HFFc6 (cell line): ENCODE measurements at regions not wholly inside any gene's neighbourhood (a gene's known extent, or its start where the extent isn't known, plus 50 kb on each side); places are given as distances from the start of the nearest gene placed in this dataset.

Experiments used
- DNase-seq: peaks from one replicate; pipeline ENCODE4 v3.0.0-alpha.2; 2018
- H3K27ac Mint-ChIP-seq: 2 replicates; pipeline ENCODE4 v1.8.0; 2020; ENCODE audit warnings: mild to moderate bottlenecking, mixed read lengths
- H3K27me3 Mint-ChIP-seq: 2 replicates; pipeline ENCODE4 v1.8.0; 2021; ENCODE audit warnings: mild to moderate bottlenecking, moderate library complexity, mixed read lengths; ENCODE audit not compliant: insufficient read depth
- H3K36me3 Mint-ChIP-seq: 2 replicates; pipeline ENCODE4 v1.8.0; 2021; ENCODE audit warnings: low read depth, mixed read lengths
- H3K4me1 Mint-ChIP-seq: 2 replicates; pipeline ENCODE4 v1.8.0; 2020; ENCODE audit warnings: low read depth, mixed read lengths
- H3K4me3 Mint-ChIP-seq: 2 replicates; pipeline ENCODE4 v1.8.0; 2020; ENCODE audit warnings: mild to moderate bottlenecking, moderate library complexity, mixed read lengths
- H3K9me3 Mint-ChIP-seq: 2 replicates; pipeline ENCODE4 v1.8.0; 2020; ENCODE audit warnings: mild to moderate bottlenecking, mixed read lengths
- TF ChIP-seq, protein P1 (sequence below): fragments of 200-600 bp; sonication (generic); IDR thresholded peaks from 2 replicates; pipeline ENCODE4 v1.5.0; 2021; ENCODE audit warnings: antibody characterized with exemption, mild to moderate bottlenecking

DNA sequence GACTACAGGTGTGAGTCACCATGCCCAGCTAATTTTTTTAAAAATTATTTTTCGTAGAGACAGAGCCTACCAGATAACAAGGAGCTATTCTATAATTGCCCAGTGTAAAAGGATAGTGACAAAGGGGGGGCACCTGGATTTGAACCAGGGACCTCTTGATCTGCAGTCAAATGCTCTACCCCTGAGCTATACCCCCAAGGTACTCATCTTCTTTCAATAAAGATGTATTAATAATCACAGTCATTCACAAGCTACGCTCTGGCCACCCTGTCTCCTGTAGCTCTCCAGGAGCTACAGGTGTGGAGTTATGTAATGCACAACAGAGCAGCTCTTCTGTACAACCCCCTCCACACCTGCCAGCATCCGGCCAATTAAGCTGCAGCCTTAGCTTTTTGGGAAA lies 83.5 kb downstream of the ZNF777 start:
- no peak for DNase-seq
- peaks cover under 1% of the 10 kb centered on the region; the same call in 1 of the 2 replicates for H3K27me3 Mint-ChIP-seq
- no peak overlapping the region for H3K27ac Mint-ChIP-seq
- no peak overlapping the region for H3K4me3 Mint-ChIP-seq
- no peaks in the 10 kb centered on the region for H3K4me1 Mint-ChIP-seq
- H3K9me3 Mint-ChIP-seq = peaks cover 10% of the 10 kb centered on the region; the same call in 1 of the 2 replicates
- TF ChIP-seq, protein P1, sequence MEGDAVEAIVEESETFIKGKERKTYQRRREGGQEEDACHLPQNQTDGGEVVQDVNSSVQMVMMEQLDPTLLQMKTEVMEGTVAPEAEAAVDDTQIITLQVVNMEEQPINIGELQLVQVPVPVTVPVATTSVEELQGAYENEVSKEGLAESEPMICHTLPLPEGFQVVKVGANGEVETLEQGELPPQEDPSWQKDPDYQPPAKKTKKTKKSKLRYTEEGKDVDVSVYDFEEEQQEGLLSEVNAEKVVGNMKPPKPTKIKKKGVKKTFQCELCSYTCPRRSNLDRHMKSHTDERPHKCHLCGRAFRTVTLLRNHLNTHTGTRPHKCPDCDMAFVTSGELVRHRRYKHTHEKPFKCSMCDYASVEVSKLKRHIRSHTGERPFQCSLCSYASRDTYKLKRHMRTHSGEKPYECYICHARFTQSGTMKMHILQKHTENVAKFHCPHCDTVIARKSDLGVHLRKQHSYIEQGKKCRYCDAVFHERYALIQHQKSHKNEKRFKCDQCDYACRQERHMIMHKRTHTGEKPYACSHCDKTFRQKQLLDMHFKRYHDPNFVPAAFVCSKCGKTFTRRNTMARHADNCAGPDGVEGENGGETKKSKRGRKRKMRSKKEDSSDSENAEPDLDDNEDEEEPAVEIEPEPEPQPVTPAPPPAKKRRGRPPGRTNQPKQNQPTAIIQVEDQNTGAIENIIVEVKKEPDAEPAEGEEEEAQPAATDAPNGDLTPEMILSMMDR = no peak
- no peaks in the 10 kb centered on the region for H3K36me3 Mint-ChIP-seq

DNA sequence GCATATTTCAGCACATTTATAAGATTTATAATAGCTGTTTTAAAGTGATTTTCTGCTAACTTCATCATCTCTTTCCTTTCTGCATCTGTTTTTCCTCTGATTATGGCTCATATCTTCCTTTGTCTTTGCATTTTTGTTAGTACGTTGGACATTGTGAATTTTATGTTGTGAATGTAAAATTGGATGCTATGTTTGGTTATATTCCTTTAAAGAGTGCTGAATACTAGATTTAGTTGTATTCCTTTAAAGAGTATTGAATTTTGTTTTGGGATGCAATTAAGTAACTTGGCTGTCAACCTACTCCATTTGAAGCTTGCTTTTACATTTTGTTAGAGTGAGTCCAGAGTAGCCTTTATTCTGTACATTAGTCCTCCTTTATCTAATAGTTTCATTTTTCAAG lies 81.2 kb downstream of the ZNF777 start:
- H3K27ac Mint-ChIP-seq = no peak overlapping the region
- TF ChIP-seq, protein P1 = no peak
- DNase-seq = no peak
- no peaks in the 10 kb centered on the region for H3K4me1 Mint-ChIP-seq
- no peaks in the 10 kb centered on the region for H3K36me3 Mint-ChIP-seq
- peaks cover 10% of the 10 kb centered on the region; the same call in 1 of the 2 replicates for H3K9me3 Mint-ChIP-seq
- no peak overlapping the region for H3K4me3 Mint-ChIP-seq
- H3K27me3 Mint-ChIP-seq = peaks cover 5% of the 10 kb centered on the region; the same call in 1 of the 2 replicates

DNA sequence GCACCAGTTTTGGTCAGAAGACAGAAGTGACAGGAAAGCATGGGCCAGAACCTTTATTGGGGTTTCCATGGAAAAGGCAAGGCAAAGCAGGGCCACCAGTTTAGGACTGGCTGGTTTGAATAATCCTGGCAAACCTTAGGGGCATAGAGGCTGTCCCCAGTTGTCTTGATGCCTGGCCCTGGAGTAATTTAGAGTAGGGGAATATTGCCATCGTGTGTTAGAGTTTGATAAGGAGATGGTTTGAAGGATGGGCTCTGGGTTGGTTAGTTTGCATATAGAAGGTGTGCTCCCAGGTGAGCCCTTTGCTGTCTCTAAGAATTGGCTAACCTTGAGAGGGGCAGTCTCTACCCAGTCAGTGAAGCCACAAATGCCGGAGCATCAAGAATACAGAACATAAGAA lies 79.6 kb downstream of the ZNF777 start:
- H3K9me3 Mint-ChIP-seq = peaks cover 10% of the 10 kb centered on the region; the same call in 1 of the 2 replicates
- no peak for DNase-seq
- H3K27ac Mint-ChIP-seq = no peak overlapping the region
- no peak overlapping the region for H3K4me3 Mint-ChIP-seq
- no peaks in the 10 kb centered on the region for H3K4me1 Mint-ChIP-seq
- TF ChIP-seq, protein P1 = no peak
- H3K27me3 Mint-ChIP-seq = peaks cover 6% of the 10 kb centered on the region; the same call in 1 of the 2 replicates
- no peaks in the 10 kb centered on the region for H3K36me3 Mint-ChIP-seq
